SHP77 treated with DMSO at 0.1 percent for 48 hours (cell line): ENCODE measurements at regions not wholly inside any gene's neighbourhood (a gene's known extent, or its start where the extent isn't known, plus 50 kb on each side); places are given as distances from the start of the nearest gene placed in this dataset.
"Not testable (repeated sequence)": the region's sequence is repeated elsewhere in the genome, so short reads cannot be mapped to it uniquely, and the experiment has no call there.

Source experiments
- DNase-seq: peaks from one replicate; lab custom pipeline; 2025; lab: John Stamatoyannopoulos, UW

GRCh38 chr1:83130886-83131691 lies 867.8 kb downstream of the TTLL7 start:
- no peak for DNase-seq

GRCh38 chr1:83129107-83129506 lies 869.8 kb downstream of the TTLL7 start:
- no peak for DNase-seq

- no peak for DNase-seq
Measured at GRCh38 chr1:83125456-83125855, 873.5 kb downstream of the TTLL7 start.

GRCh38 chr1:83123019-83123418 lies 875.9 kb downstream of the TTLL7 start:
- DNase-seq = no peak

- DNase-seq = no peak
Measured at GRCh38 chr1:83118472-83118871, 880.5 kb downstream of the TTLL7 start.

GRCh38 chr1:83117030-83117429 lies 881.9 kb downstream of the TTLL7 start:
- DNase-seq = not testable (repeated sequence)

- no peak for DNase-seq
Measured at GRCh38 chr1:83115785-83116184, 883.1 kb downstream of the TTLL7 start.

GRCh38 chr1:83114136-83114834 lies 884.6 kb downstream of the TTLL7 start:
- DNase-seq = no peak

- no peak for DNase-seq
Measured at GRCh38 chr1:83113652-83114051, 885.3 kb downstream of the TTLL7 start.

- no peak for DNase-seq
Measured at GRCh38 chr1:83112248-83112885, 886.6 kb downstream of the TTLL7 start.

GRCh38 chr1:83110156-83110555 lies 888.8 kb downstream of the TTLL7 start:
- DNase-seq = no peak

- DNase-seq = no peak
Measured at GRCh38 chr1:83109692-83110091, 889.2 kb downstream of the TTLL7 start.

- DNase-seq = no peak
Measured at GRCh38 chr1:83104558-83104957, 894.4 kb downstream of the TTLL7 start.

GRCh38 chr1:83103341-83103740 lies 895.6 kb downstream of the TTLL7 start:
- no peak for DNase-seq

- DNase-seq = peak; percentile 86
Measured at GRCh38 chr1:83102630-83103071, 896.3 kb downstream of the TTLL7 start.

- no peak for DNase-seq
Measured at GRCh38 chr1:83101406-83101805, 897.5 kb downstream of the TTLL7 start.

- no peak for DNase-seq
Measured at GRCh38 chr1:83100133-83100532, 898.8 kb downstream of the TTLL7 start.

- no peak for DNase-seq
Measured at GRCh38 chr1:83098791-83099190, 900.1 kb downstream of the TTLL7 start.

GRCh38 chr1:83098131-83098530 lies 900.8 kb downstream of the TTLL7 start:
- no peak for DNase-seq

GRCh38 chr1:83097715-83098114 lies 901.2 kb downstream of the TTLL7 start:
- DNase-seq = no peak

GRCh38 chr1:83095570-83095969 lies 903.4 kb downstream of the TTLL7 start:
- no peak for DNase-seq

GRCh38 chr1:83090195-83090594 lies 908.7 kb downstream of the TTLL7 start:
- no peak for DNase-seq

- DNase-seq = no peak
Measured at GRCh38 chr1:83087851-83088250, 911.1 kb downstream of the TTLL7 start.
